ENCODE measurements at regions not wholly inside any gene's neighbourhood (a gene's known extent, or its start where the extent isn't known, plus 50 kb on each side); places are given as distances from the start of the nearest gene placed in this dataset.

DNA sequence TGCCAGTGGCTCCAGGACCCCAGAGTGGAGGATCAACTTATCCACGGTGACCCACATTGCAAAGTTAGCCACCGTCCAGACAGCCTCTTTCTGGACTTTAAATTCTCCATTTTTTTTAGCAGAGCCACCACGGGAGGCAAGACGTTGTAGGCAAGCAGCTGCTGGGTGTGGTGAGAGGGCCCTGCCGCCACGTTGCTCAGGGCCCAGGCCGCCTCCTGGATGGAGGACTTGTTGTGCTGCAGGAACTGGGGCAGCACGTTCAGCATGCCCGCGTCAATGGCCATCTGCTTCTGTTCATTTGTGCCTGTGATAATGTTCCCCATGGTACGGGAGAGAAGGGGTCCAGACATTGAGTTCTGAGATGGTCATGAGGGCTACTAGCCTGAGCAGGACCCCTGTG is 114.3 kb upstream of the POC5 start (continued):
- TF ChIP-seq, protein P1, sequence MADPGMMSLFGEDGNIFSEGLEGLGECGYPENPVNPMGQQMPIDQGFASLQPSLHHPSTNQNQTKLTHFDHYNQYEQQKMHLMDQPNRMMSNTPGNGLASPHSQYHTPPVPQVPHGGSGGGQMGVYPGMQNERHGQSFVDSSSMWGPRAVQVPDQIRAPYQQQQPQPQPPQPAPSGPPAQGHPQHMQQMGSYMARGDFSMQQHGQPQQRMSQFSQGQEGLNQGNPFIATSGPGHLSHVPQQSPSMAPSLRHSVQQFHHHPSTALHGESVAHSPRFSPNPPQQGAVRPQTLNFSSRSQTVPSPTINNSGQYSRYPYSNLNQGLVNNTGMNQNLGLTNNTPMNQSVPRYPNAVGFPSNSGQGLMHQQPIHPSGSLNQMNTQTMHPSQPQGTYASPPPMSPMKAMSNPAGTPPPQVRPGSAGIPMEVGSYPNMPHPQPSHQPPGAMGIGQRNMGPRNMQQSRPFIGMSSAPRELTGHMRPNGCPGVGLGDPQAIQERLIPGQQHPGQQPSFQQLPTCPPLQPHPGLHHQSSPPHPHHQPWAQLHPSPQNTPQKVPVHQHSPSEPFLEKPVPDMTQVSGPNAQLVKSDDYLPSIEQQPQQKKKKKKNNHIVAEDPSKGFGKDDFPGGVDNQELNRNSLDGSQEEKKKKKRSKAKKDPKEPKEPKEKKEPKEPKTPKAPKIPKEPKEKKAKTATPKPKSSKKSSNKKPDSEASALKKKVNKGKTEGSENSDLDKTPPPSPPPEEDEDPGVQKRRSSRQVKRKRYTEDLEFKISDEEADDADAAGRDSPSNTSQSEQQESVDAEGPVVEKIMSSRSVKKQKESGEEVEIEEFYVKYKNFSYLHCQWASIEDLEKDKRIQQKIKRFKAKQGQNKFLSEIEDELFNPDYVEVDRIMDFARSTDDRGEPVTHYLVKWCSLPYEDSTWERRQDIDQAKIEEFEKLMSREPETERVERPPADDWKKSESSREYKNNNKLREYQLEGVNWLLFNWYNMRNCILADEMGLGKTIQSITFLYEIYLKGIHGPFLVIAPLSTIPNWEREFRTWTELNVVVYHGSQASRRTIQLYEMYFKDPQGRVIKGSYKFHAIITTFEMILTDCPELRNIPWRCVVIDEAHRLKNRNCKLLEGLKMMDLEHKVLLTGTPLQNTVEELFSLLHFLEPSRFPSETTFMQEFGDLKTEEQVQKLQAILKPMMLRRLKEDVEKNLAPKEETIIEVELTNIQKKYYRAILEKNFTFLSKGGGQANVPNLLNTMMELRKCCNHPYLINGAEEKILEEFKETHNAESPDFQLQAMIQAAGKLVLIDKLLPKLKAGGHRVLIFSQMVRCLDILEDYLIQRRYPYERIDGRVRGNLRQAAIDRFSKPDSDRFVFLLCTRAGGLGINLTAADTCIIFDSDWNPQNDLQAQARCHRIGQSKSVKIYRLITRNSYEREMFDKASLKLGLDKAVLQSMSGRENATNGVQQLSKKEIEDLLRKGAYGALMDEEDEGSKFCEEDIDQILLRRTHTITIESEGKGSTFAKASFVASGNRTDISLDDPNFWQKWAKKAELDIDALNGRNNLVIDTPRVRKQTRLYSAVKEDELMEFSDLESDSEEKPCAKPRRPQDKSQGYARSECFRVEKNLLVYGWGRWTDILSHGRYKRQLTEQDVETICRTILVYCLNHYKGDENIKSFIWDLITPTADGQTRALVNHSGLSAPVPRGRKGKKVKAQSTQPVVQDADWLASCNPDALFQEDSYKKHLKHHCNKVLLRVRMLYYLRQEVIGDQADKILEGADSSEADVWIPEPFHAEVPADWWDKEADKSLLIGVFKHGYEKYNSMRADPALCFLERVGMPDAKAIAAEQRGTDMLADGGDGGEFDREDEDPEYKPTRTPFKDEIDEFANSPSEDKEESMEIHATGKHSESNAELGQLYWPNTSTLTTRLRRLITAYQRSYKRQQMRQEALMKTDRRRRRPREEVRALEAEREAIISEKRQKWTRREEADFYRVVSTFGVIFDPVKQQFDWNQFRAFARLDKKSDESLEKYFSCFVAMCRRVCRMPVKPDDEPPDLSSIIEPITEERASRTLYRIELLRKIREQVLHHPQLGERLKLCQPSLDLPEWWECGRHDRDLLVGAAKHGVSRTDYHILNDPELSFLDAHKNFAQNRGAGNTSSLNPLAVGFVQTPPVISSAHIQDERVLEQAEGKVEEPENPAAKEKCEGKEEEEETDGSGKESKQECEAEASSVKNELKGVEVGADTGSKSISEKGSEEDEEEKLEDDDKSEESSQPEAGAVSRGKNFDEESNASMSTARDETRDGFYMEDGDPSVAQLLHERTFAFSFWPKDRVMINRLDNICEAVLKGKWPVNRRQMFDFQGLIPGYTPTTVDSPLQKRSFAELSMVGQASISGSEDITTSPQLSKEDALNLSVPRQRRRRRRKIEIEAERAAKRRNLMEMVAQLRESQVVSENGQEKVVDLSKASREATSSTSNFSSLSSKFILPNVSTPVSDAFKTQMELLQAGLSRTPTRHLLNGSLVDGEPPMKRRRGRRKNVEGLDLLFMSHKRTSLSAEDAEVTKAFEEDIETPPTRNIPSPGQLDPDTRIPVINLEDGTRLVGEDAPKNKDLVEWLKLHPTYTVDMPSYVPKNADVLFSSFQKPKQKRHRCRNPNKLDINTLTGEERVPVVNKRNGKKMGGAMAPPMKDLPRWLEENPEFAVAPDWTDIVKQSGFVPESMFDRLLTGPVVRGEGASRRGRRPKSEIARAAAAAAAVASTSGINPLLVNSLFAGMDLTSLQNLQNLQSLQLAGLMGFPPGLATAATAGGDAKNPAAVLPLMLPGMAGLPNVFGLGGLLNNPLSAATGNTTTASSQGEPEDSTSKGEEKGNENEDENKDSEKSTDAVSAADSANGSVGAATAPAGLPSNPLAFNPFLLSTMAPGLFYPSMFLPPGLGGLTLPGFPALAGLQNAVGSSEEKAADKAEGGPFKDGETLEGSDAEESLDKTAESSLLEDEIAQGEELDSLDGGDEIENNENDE (IDR thresholded peaks at IDR 0.05; ENCODE audit: insufficient replicate concordance, low read length) = no peak
- TF ChIP-seq KDM4A (IDR thresholded peaks at IDR 0.05; ENCODE audit: low read depth, low read length, severe bottlenecking) = no peak

All from H1 (cell line).